Psoas muscle (tissue), 7 donors: ENCODE measurements at regions not wholly inside any gene's neighbourhood (a gene's known extent, or its start where the extent isn't known, plus 50 kb on each side); places are given as distances from the start of the nearest gene placed in this dataset.

Experiments
- ATAC-seq, 4 donors: fragments of 200-7000 bp; cut with Tn5 transposase; one replicate each; pipeline ENCODE4 v1.9.1; 2020; ENCODE audit warnings: moderate library complexity in 3 of 4, mild to moderate bottlenecking in 2 of 4
- DNase-seq, 2 donors: peaks; one replicate each; pipeline ENCODE4 v3.0.0-alpha.2; 2020
- H3K27ac ChIP-seq: fragments of 200-600 bp; one replicate; pipeline ENCODE4 v1.8.0; 2022
- H3K27me3 ChIP-seq, 3 donors: fragments of 200-600 bp in 1 of 3; one replicate each; pipeline versions ENCODE4 v1.6.1 to v1.8.0; 2013 to 2022; ENCODE audit warnings: low read length in 2 of 3, mild to moderate bottlenecking in 2 of 3, moderate library complexity in 1 of 3; ENCODE audit not compliant: insufficient read depth in 3 of 3
- H3K36me3 ChIP-seq, 2 donors: fragments of 200-600 bp in 1 of 2; one replicate each; pipeline versions ENCODE4 v1.6.1 to v1.8.0; 2013 to 2022; ENCODE audit warnings: low read depth in 1 of 2, mild to moderate bottlenecking in 1 of 2, moderate library complexity in 1 of 2; ENCODE audit not compliant: insufficient read depth in 1 of 2
- H3K4me1 ChIP-seq: fragments of 200-600 bp; one replicate; pipeline ENCODE4 v1.8.0; 2022
- H3K4me3 ChIP-seq: fragments of 200-600 bp; one replicate; pipeline ENCODE4 v1.8.0; 2022; ENCODE audit warnings: mild to moderate bottlenecking
- H3K9me3 ChIP-seq: fragments of 200-600 bp; one replicate; pipeline ENCODE4 v1.8.0; 2022
- CTCF ChIP-seq: fragments of 200-600 bp; IDR thresholded peaks from one replicate; pipeline ENCODE4 v1.8.0; 2022; ENCODE audit warnings: antibody characterized with exemption
- WGBS, 3 donors: extraction: QIAGEN DNeasy Blood & Tissue Kit; methylation state at CpG; one replicate each; pipeline versions ENCODE4 v1.1.6 to v1.1.7; 2013; 5-methylcytosine and 5-hydroxymethylcytosine counted together
- intact Hi-C, 2 donors: fragments of 100-400 bp; cut with DNase I; formaldehyde crosslinking; loops; one replicate each; pipeline versions ENCODE4 v1.11.0 to v1.14.2; 2022
- donor health status: healthy with polysubstance abuse.
- donor health status: DM: no; HTN: no; CAD: no; lungs with moderate emphysema.
- donor health status: Bipolar disorder and iron deficiency.
- donor health status: healthy.
- donor health status: DM: yes; HTN: yes; CAD: no.
- donor health status: DM: no; HTN: no; CAD: no.
- donor health status: DM: yes; HTN: yes; CAD: no.

- 87 to 100% (median 98%) methylated on average over 1 of the region's 1 CpG for WGBS, 3 donors
- H3K9me3 ChIP-seq = no peaks in the 10 kb centered on the region
- TF ChIP-seq CTCF = no peak
- intact Hi-C loops = no loop called here
- DNase-seq (no peak), ATAC-seq (no peak)
- no peaks in the 10 kb centered on the region for H3K4me1 ChIP-seq
- no peak overlapping the region for H3K27ac ChIP-seq
- no peaks in the 10 kb centered on the region for H3K36me3 ChIP-seq
- H3K27me3 ChIP-seq = no peaks in the 10 kb centered on the region
- no peak overlapping the region for H3K4me3 ChIP-seq
These were observed 535.4 kb downstream of the DOK5 start for GRCh38 chr20:55010761-55011160.

- no peaks in the 10 kb centered on the region for H3K27me3 ChIP-seq
- WGBS, 3 donors = 37 to 58% (median 38%) methylated on average over 2 of the region's 2 CpGs
- ATAC-seq (no peak), DNase-seq (no peak)
- intact Hi-C loops = no loop called here
- no peak for TF ChIP-seq CTCF
- no peaks in the 10 kb centered on the region for H3K4me1 ChIP-seq
- no peaks in the 10 kb centered on the region for H3K9me3 ChIP-seq
- H3K4me3 ChIP-seq = no peak overlapping the region
- H3K27ac ChIP-seq = no peak overlapping the region
- no peaks in the 10 kb centered on the region for H3K36me3 ChIP-seq
These were observed 533.7 kb downstream of the DOK5 start for GRCh38 chr20:55009066-55009465.

DNA sequence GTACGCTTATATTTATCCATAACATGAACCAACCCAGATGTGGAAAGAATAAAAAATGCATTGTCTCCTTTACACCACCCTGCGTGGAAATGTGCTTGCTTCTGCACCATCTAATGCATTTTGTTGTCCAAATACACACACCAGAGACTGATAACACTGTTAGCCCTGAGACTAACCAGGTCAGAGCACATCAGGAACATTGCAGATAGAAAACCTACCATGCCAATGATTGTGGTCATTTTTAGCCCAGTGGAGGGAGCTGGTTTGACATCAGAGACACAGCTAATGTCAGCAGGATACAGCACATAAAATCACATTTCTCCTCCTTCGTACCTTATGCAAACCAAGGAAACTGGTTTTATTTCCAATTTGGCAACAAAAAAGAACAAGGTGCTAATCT lies 528.7 kb downstream of the DOK5 start:
- 31 to 42% (median 40%) methylated on average over 3 of the region's 3 CpGs for WGBS, 3 donors
- Histone ChIP-seq H3K9me3 (no peaks in the 10 kb centered on the region), H3K4me1 (no peaks in the 10 kb centered on the region), H3K4me3 (no peak overlapping the region), H3K36me3 (no peaks in the 10 kb centered on the region), H3K27me3 (no peaks in the 10 kb centered on the region), H3K27ac (no peak overlapping the region)
- DNase-seq (no peak), ATAC-seq (no peak)
- no peak for TF ChIP-seq CTCF
- intact Hi-C loops = no loop called here

DNA sequence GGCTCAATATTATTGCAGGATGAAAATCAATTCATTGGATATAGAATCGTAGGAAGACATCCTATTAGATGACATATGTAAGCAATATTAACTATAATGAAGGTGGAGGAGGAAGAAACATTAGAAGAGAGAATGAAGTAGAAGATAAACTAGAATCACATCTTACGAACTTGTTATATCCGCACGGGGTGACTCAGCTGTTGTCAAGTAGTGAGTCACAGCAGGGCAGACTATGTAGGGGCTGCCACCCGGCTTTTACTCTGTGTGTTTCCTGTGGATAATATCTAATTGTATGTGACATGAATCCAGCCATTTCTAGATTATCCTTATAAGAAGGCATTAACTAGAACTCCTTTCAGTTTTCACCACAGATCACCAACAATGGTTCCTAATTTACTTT lies 520.2 kb downstream of the DOK5 start:
- H3K27ac ChIP-seq = no peak overlapping the region
- H3K27me3 ChIP-seq = no peaks in the 10 kb centered on the region
- DNase-seq (no peak), ATAC-seq (no peak)
- H3K9me3 ChIP-seq = no peaks in the 10 kb centered on the region
- TF ChIP-seq CTCF = no peak
- H3K36me3 ChIP-seq = no peaks in the 10 kb centered on the region
- intact Hi-C loops = no loop called here
- no peaks in the 10 kb centered on the region for H3K4me1 ChIP-seq
- WGBS, 3 donors = 70 to 78% (median 73%) methylated on average over 5 of the region's 5 CpGs
- H3K4me3 ChIP-seq = no peak overlapping the region

DNA sequence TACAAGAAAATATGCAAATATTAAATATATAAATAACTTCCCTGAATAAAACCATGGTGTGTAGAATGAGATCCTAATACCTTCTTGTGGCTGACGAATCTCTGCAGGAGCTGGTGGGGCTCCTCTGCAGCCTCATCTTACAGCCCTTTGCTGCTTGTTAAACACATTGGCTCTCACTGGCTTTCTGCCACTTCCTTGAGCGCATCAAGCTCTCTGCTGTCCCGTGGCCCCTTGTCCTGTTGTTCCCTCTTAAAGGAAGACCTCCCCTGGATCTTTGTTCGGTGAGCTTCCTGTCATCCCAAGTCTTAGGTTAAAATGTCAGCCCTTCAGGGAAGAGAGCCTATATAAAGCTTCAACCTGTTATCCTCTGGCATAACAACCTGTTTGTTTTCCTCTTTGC lies 519.6 kb downstream of the DOK5 start:
- H3K9me3 ChIP-seq = no peaks in the 10 kb centered on the region
- H3K27ac ChIP-seq = no peak overlapping the region
- no peak overlapping the region for H3K4me3 ChIP-seq
- no peaks in the 10 kb centered on the region for H3K27me3 ChIP-seq
- no peaks in the 10 kb centered on the region for H3K4me1 ChIP-seq
- 39 to 42% (median 42%) methylated on average over 4 of the region's 4 CpGs for WGBS, 3 donors
- ATAC-seq (no peak), DNase-seq (no peak)
- intact Hi-C loops = no loop called here
- H3K36me3 ChIP-seq = no peaks in the 10 kb centered on the region
- no peak for TF ChIP-seq CTCF
